ENCODE measurements at regions not wholly inside any gene's neighbourhood (a gene's known extent, or its start where the extent isn't known, plus 50 kb on each side); places are given as distances from the start of the nearest gene placed in this dataset.

DNA sequence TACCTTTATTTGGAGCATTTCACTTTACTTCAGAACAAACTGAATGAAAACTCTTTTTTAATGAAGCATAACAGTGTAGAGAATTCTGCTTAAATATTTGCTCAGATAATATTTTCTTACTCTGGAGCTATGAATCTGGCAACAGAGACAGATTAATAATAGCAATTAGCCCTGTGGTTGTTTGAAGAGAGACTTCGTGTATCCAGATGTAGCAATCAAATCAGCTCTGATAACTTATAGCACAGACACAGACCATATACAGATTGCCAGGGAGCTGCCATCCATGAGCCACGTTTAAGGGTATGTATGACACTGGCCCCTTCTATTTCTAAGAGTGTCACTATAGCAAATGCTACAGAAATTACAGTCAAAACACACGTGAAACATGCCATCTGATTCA, 146.6 kb downstream of the EXOC5 start:
- TF ChIP-seq POLR2A (IDR thresholded peaks at IDR 0.05) (no peak), POLR2AphosphoS5 (IDR thresholded peaks at IDR 0.05) (no peak)
- TF ChIP-seq, protein P1, sequence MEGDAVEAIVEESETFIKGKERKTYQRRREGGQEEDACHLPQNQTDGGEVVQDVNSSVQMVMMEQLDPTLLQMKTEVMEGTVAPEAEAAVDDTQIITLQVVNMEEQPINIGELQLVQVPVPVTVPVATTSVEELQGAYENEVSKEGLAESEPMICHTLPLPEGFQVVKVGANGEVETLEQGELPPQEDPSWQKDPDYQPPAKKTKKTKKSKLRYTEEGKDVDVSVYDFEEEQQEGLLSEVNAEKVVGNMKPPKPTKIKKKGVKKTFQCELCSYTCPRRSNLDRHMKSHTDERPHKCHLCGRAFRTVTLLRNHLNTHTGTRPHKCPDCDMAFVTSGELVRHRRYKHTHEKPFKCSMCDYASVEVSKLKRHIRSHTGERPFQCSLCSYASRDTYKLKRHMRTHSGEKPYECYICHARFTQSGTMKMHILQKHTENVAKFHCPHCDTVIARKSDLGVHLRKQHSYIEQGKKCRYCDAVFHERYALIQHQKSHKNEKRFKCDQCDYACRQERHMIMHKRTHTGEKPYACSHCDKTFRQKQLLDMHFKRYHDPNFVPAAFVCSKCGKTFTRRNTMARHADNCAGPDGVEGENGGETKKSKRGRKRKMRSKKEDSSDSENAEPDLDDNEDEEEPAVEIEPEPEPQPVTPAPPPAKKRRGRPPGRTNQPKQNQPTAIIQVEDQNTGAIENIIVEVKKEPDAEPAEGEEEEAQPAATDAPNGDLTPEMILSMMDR (IDR thresholded peaks at IDR 0.05) = no peak
